ENCODE measurements at regions not wholly inside any gene's neighbourhood (a gene's known extent, or its start where the extent isn't known, plus 50 kb on each side); places are given as distances from the start of the nearest gene placed in this dataset.

- no peak for DNase-seq
These were observed 97.6 kb downstream of the TM2D1 start for GRCh38 chr1:61627365-61627764.

GRCh38 chr1:61626816-61627215, 98.1 kb downstream of the TM2D1 start:
- no peak for DNase-seq

GRCh38 chr1:61623852-61624251, 101.1 kb downstream of the TM2D1 start:
- no peak for DNase-seq

GRCh38 chr1:61620536-61620935, 104.4 kb downstream of the TM2D1 start:
- DNase-seq = no peak

- no peak for DNase-seq
These were observed 106.2 kb downstream of the TM2D1 start for GRCh38 chr1:61618755-61619154.

GRCh38 chr1:61618193-61618592, 106.7 kb downstream of the TM2D1 start:
- DNase-seq = no peak

GRCh38 chr1:61616830-61617229, 108.1 kb downstream of the TM2D1 start:
- DNase-seq = no peak

- no peak for DNase-seq
These were observed 112.3 kb downstream of the TM2D1 start for GRCh38 chr1:61612602-61613001.

GRCh38 chr1:61609040-61609439, 115.9 kb downstream of the TM2D1 start:
- DNase-seq = no peak

GRCh38 chr1:61607448-61607847, 117.5 kb downstream of the TM2D1 start:
- DNase-seq = no peak

- DNase-seq = peak in 2 of 14 donors; percentile 4 to 40
These were observed 118.3 kb downstream of the TM2D1 start for GRCh38 chr1:61606448-61607312.

- DNase-seq = no peak
These were observed 119.2 kb downstream of the TM2D1 start for GRCh38 chr1:61605607-61606321.

GRCh38 chr1:61604684-61605083, 120.3 kb downstream of the TM2D1 start:
- DNase-seq = no peak

GRCh38 chr1:61604261-61604660, 120.7 kb downstream of the TM2D1 start:
- DNase-seq = no peak

GRCh38 chr1:61602663-61603062, 122.3 kb downstream of the TM2D1 start:
- no peak for DNase-seq

GRCh38 chr1:61597601-61598000, 127.3 kb downstream of the TM2D1 start:
- no peak for DNase-seq

GRCh38 chr1:61593331-61593730, 131.6 kb downstream of the TM2D1 start:
- DNase-seq = no peak

- DNase-seq = peak in 1 of 14 donors; percentile 15
These were observed 133.6 kb downstream of the TM2D1 start for GRCh38 chr1:61591351-61591750.

- DNase-seq = peak in 2 of 14 donors; percentile 7
These were observed 135.9 kb downstream of the TM2D1 start for GRCh38 chr1:61588736-61589672.

GRCh38 chr1:61585714-61586113, 139.2 kb downstream of the TM2D1 start:
- DNase-seq = no peak

- DNase-seq = no peak
These were observed 141.2 kb downstream of the TM2D1 start for GRCh38 chr1:61583703-61584102.

GRCh38 chr1:61581251-61581650, 143.7 kb downstream of the TM2D1 start:
- DNase-seq = no peak

GRCh38 chr1:61580417-61580816, 144.5 kb downstream of the TM2D1 start:
- DNase-seq = no peak

All from C1 segment of cervical spinal cord (tissue), 14 donors.